ENCODE measurements at regions not wholly inside any gene's neighbourhood (a gene's known extent, or its start where the extent isn't known, plus 50 kb on each side); places are given as distances from the start of the nearest gene placed in this dataset.

GRCh38 chr4:89665662-89666061, 171.3 kb downstream of the SNCA start:
- DNase-seq: no peak

- DNase-seq: no peak
Observed at GRCh38 chr4:89664521-89664920, 172.4 kb downstream of the SNCA start.

- no peak for DNase-seq
Observed at GRCh38 chr4:89661173-89661899, 175.6 kb downstream of the SNCA start.

- DNase-seq: no peak
Observed at GRCh38 chr4:89660444-89661172, 176.4 kb downstream of the SNCA start.

- DNase-seq: no peak
Observed at GRCh38 chr4:89658701-89659024, 178.3 kb downstream of the SNCA start.

GRCh38 chr4:89657931-89658700, 178.8 kb downstream of the SNCA start:
- peak; percentile 30 for DNase-seq

- peak; percentile 15 for DNase-seq
Observed at GRCh38 chr4:89653012-89653411, 183.9 kb downstream of the SNCA start.

- peak; percentile 28 for DNase-seq
Observed at GRCh38 chr4:89645482-89645881, 191.5 kb downstream of the SNCA start.

GRCh38 chr4:89641367-89641687, 195.6 kb downstream of the SNCA start:
- DNase-seq: no peak

GRCh38 chr4:89640620-89641366, 196.2 kb downstream of the SNCA start:
- DNase-seq: no peak

- no peak for DNase-seq
Observed at GRCh38 chr4:89639395-89639794, 197.6 kb downstream of the SNCA start.

GRCh38 chr4:89625599-89626293, 211.2 kb downstream of the SNCA start:
- DNase-seq: no peak

- DNase-seq: no peak
Observed at GRCh38 chr4:89619206-89619962, 217.6 kb downstream of the SNCA start.

GRCh38 chr4:89618151-89618550, 218.8 kb downstream of the SNCA start:
- DNase-seq: no peak

GRCh38 chr4:89617317-89617716, 219.6 kb downstream of the SNCA start:
- DNase-seq: peak; percentile 26

- DNase-seq: peak; percentile 67
Observed at GRCh38 chr4:89616382-89616781, 220.6 kb downstream of the SNCA start.

GRCh38 chr4:89615051-89615450, 221.9 kb downstream of the SNCA start:
- no peak for DNase-seq

- DNase-seq: no peak
Observed at GRCh38 chr4:89614155-89614554, 222.8 kb downstream of the SNCA start.

GRCh38 chr4:89610236-89610635, 226.7 kb downstream of the SNCA start:
- no peak for DNase-seq

GRCh38 chr4:89609756-89610155, 227.2 kb downstream of the SNCA start:
- DNase-seq: no peak

GRCh38 chr4:89604951-89605350, 232.0 kb downstream of the SNCA start:
- no peak for DNase-seq

GRCh38 chr4:89599026-89599425, 237.9 kb downstream of the SNCA start:
- no peak for DNase-seq

Data from NCI-H1105 treated with DMSO at 0.1 percent for 48 hours (cell line).